Pancreas (tissue), 10 donors: ENCODE measurements at regions not wholly inside any gene's neighbourhood (a gene's known extent, or its start where the extent isn't known, plus 50 kb on each side); places are given as distances from the start of the nearest gene placed in this dataset.

ENCODE experiments used
- ATAC-seq, 4 donors: fragments of 200-7000 bp; cut with Tn5 transposase; one replicate each; pipeline versions ENCODE4 v1.8.0 to v1.9.1; 2020; ENCODE audit warnings: mild to moderate bottlenecking in 4 of 4, moderate library complexity in 4 of 4
- DNase-seq, 6 donors: peaks; one replicate each; pipeline ENCODE4 v3.0.0-alpha.2; 2020
- FAIRE-seq: peaks from 2 replicates; lab custom pipeline; 2012; peaks lifted over from hg19 to GRCh38; lab: Jason Lieb, UNC
- H3K27ac ChIP-seq, 4 donors: fragments of 200-600 bp; sonication (generic); 1 replicate in 3 of 4; 2 replicates in 1 of 4; pipeline versions ENCODE4 v1.5.0 to v1.8.0; 2020
- H3K27me3 ChIP-seq, 4 donors: fragments of 200-600 bp; one replicate each; pipeline ENCODE4 v1.8.0; 2021
- H3K36me3 ChIP-seq, 3 donors: fragments of 200-600 bp; sonication (generic) in 1 of 3; one replicate each; pipeline versions ENCODE4 v1.5.0 to v1.8.0; 2020 to 2021
- H3K4me1 ChIP-seq, 3 donors: fragments of 200-600 bp; one replicate each; pipeline ENCODE4 v1.8.0; 2021
- H3K4me3 ChIP-seq, 4 donors: fragments of 200-600 bp; sonication (generic) in 2 of 4; one replicate each; pipeline versions ENCODE4 v1.5.0 to v1.8.0; 2020 to 2021
- H3K9me3 ChIP-seq, 4 donors: fragments of 200-600 bp; one replicate each; pipeline ENCODE4 v1.8.0; 2021
- CTCF ChIP-seq, 4 donors: fragments of 200-600 bp; sonication (generic) in 3 of 4; IDR thresholded peaks; one replicate each; pipeline versions ENCODE4 v1.5.0 to v1.8.0; 2021; ENCODE audit warnings: antibody characterized with exemption in 4 of 4
- WGBS, 2 donors: extraction: QIAGEN DNeasy Blood & Tissue Kit; methylation state at CpG; one replicate each; pipeline ENCODE4 v1.1.7; 2013; 5-methylcytosine and 5-hydroxymethylcytosine counted together
- intact Hi-C, 3 donors: fragments of 100-400 bp; cut with DNase I; formaldehyde crosslinking; loops; one replicate each; pipeline versions ENCODE4 v1.11.1 to v1.14.2; 2022
- donor health status: healthy with polysubstance abuse.
- donor health status: DM: no; HTN: no; CAD: no; lungs with moderate emphysema.
- donor health status: DM: no; HTN: no; CAD: no.
- donor health status: control.
- donor health status: control.
- donor health status: Bipolar disorder and iron deficiency.
- donor health status: DM: yes; HTN: yes; CAD: no.
- donor health status: DM: no; HTN: no; CAD: no.
- donor health status: DM: no; HTN: no; CAD: no.
- donor health status: DM: yes; HTN: yes; CAD: no.

- DNase-seq (no peak), ATAC-seq (no peak), FAIRE-seq (no peak)
- WGBS, 2 donors = 47 to 61% methylated on average over 3 of the region's 3 CpGs
- Histone ChIP-seq H3K27ac (no peak overlapping the region), H3K9me3 (no peaks in the 10 kb centered on the region), H3K27me3 (no peaks in the 10 kb centered on the region), H3K4me1 (no peaks in the 10 kb centered on the region), H3K4me3 (no peak overlapping the region), H3K36me3 (no peaks in the 10 kb centered on the region)
- intact Hi-C loops = no loop called here
- no peak for TF ChIP-seq CTCF (IDR thresholded peaks at IDR 0.05)
Observed at GRCh38 chr5:31000287-31000686, 193.2 kb upstream of the CDH6 start.

DNA sequence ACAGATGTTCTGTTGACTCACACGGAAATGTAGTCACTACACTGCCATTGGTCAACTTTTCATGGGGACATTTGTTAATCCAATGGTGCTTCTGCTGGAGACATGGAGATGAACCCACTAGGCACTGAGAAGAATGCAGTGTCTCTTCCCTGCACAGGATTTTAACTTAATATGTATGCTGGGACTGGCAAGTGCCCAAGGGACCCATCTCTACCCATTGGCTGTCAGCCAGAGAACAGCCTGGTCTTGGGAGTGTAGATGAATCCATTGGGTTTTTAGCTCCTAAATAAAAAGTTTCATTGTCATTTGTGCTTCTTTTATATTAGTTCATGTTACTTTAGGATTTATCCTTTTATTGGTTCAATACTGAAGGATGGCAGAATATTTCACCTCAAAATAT is 195.8 kb upstream of the CDH6 start:
- ATAC-seq (no peak), DNase-seq (no peak), FAIRE-seq (no peak)
- Histone ChIP-seq H3K27ac (no peak overlapping the region), H3K4me3 (no peak overlapping the region), H3K4me1 (no peaks in the 10 kb centered on the region), H3K9me3 (no peaks in the 10 kb centered on the region), H3K27me3 (no peaks in the 10 kb centered on the region), H3K36me3 (no peaks in the 10 kb centered on the region)
- no peak for TF ChIP-seq CTCF (IDR thresholded peaks at IDR 0.05)
- intact Hi-C loops = no loop called here
- 43 to 60% methylated on average over 1 of the region's 1 CpG for WGBS, 2 donors

GRCh38 chr5:30994902-30995301 is 198.6 kb upstream of the CDH6 start:
- H3K36me3 ChIP-seq = no peaks in the 10 kb centered on the region
- no peaks in the 10 kb centered on the region for H3K27me3 ChIP-seq
- no peak overlapping the region for H3K4me3 ChIP-seq
- H3K27ac ChIP-seq = no peak overlapping the region
- H3K4me1 ChIP-seq = no peaks in the 10 kb centered on the region
- no peak for TF ChIP-seq CTCF (IDR thresholded peaks at IDR 0.05)
- no peaks in the 10 kb centered on the region for H3K9me3 ChIP-seq
- 50 to 53% methylated on average over 3 of the region's 3 CpGs for WGBS, 2 donors
- no peak for FAIRE-seq
- ATAC-seq = no peak
- intact Hi-C loops = no loop called here
- DNase-seq = no peak

- H3K36me3 ChIP-seq = no peaks in the 10 kb centered on the region
- no peaks in the 10 kb centered on the region for H3K27me3 ChIP-seq
- FAIRE-seq (no peak), ATAC-seq (no peak), DNase-seq (no peak)
- no peaks in the 10 kb centered on the region for H3K4me1 ChIP-seq
- H3K9me3 ChIP-seq = no peaks in the 10 kb centered on the region
- WGBS, 2 donors = 61 to 80% methylated on average over 4 of the region's 4 CpGs
- no peak overlapping the region for H3K27ac ChIP-seq
- TF ChIP-seq CTCF (IDR thresholded peaks at IDR 0.05) = no peak
- intact Hi-C loops = no loop called here
- H3K4me3 ChIP-seq = no peak overlapping the region
Observed at GRCh38 chr5:30994176-30994575, 199.3 kb upstream of the CDH6 start.

- DNase-seq = no peak
- H3K27ac ChIP-seq = no peak overlapping the region
- intact Hi-C loops = no loop called here
- H3K27me3 ChIP-seq = no peaks in the 10 kb centered on the region
- FAIRE-seq = no peak
- TF ChIP-seq CTCF (IDR thresholded peaks at IDR 0.05) = no peak
- H3K9me3 ChIP-seq = no peaks in the 10 kb centered on the region
- H3K36me3 ChIP-seq = no peaks in the 10 kb centered on the region
- no peak for ATAC-seq
- no peaks in the 10 kb centered on the region for H3K4me1 ChIP-seq
- no peak overlapping the region for H3K4me3 ChIP-seq
- WGBS, 2 donors = 56 to 72% methylated on average over 5 of the region's 5 CpGs
Observed at GRCh38 chr5:30991462-30991861, 202.0 kb upstream of the CDH6 start.
